HEK293T (cell line): ENCODE measurements at regions not wholly inside any gene's neighbourhood (a gene's known extent, or its start where the extent isn't known, plus 50 kb on each side); places are given as distances from the start of the nearest gene placed in this dataset.

Experiments
- CTCF ChIA-PET: fragments of 350-600 bp; formaldehyde crosslinking; extraction: SDS; loops from one replicate; lab custom pipeline; 2021; ENCODE audit warnings: antibody characterized with exemption, inconsistent platforms; lab: Yijun Ruan, JAX
- POLR2A ChIA-PET: fragments of 350-600 bp; formaldehyde crosslinking; extraction: SDS; loops from one replicate; lab custom pipeline; 2020; ENCODE audit warnings: antibody characterized with exemption, inconsistent platforms; lab: Yijun Ruan, JAX
- DNase-seq: peaks from one replicate; pipeline ENCODE4 v3.0.0; 2012; ENCODE audit warnings: mixed read lengths; ENCODE audit errors: extremely low spot score
- ARNT ChIP-seq: fragments of 450-650 bp; IDR thresholded peaks from 2 replicates; pipeline ENCODE4 v1.6.1; 2017; ENCODE audit warnings: mild to moderate bottlenecking
- BHLHE40 ChIP-seq: fragments of 450-650 bp; IDR thresholded peaks from 2 replicates; pipeline ENCODE4 v1.6.1; 2016; ENCODE audit warnings: mild to moderate bottlenecking, moderate library complexity, borderline replicate concordance
- CTBP1 ChIP-seq: fragments of 450-650 bp; IDR thresholded peaks from 2 replicates; pipeline ENCODE4 v1.6.1; 2016; ENCODE audit warnings: borderline replicate concordance
- ELF4 ChIP-seq: fragments of 450-650 bp; IDR thresholded peaks from 2 replicates; pipeline ENCODE4 v1.6.1; 2017; ENCODE audit warnings: antibody characterized with exemption
- FOXA1 ChIP-seq: fragments of 450-650 bp; IDR thresholded peaks from 2 replicates; pipeline ENCODE4 v1.6.1; 2016; ENCODE audit warnings: mild to moderate bottlenecking
- FOXK2 ChIP-seq: fragments of 450-650 bp; IDR thresholded peaks from 2 replicates; pipeline ENCODE4 v1.6.1; 2016; ENCODE audit warnings: mild to moderate bottlenecking
- FOXM1 ChIP-seq: fragments of 450-650 bp; IDR thresholded peaks from 2 replicates; pipeline ENCODE4 v1.6.1; 2017; ENCODE audit warnings: mild to moderate bottlenecking, borderline replicate concordance
- HDGF ChIP-seq: fragments of 450-650 bp; IDR thresholded peaks from 2 replicates; pipeline ENCODE4 v1.6.1; 2017; ENCODE audit warnings: antibody characterized with exemption, borderline replicate concordance
- L3MBTL2 ChIP-seq: fragments of 450-650 bp; conservative IDR thresholded peaks from 2 replicates; pipeline ENCODE4 v1.6.1; 2016; ENCODE audit warnings: mild to moderate bottlenecking
- LEF1 ChIP-seq: fragments of 450-650 bp; IDR thresholded peaks from 2 replicates; pipeline ENCODE4 v1.6.1; 2017; ENCODE audit warnings: mild to moderate bottlenecking, borderline replicate concordance
- NFRKB ChIP-seq: fragments of 450-650 bp; IDR thresholded peaks from 2 replicates; pipeline ENCODE4 v1.6.1; 2016; ENCODE audit warnings: mild to moderate bottlenecking, moderate library complexity
- PKNOX1 ChIP-seq: fragments of 450-650 bp; IDR thresholded peaks from 2 replicates; pipeline ENCODE4 v1.6.1; 2016
- SP1 ChIP-seq: fragments of 450-650 bp; IDR thresholded peaks from 2 replicates; pipeline ENCODE4 v1.6.1; 2017
- SUZ12 ChIP-seq: fragments of 450-650 bp; IDR thresholded peaks from 2 replicates; pipeline ENCODE4 v1.6.1; 2016; ENCODE audit warnings: mild to moderate bottlenecking
- TARDBP ChIP-seq: fragments of 450-650 bp; IDR thresholded peaks from 2 replicates; pipeline ENCODE4 v1.6.1; 2016
- ZNF384 ChIP-seq: fragments of 450-650 bp; IDR thresholded peaks from 2 replicates; pipeline ENCODE4 v1.6.1; 2016

- no peak for DNase-seq
- CTCF ChIA-PET = no interaction called here
- TF ChIP-seq BHLHE40 = no peak
- TF ChIP-seq CTBP1 = no peak
- TF ChIP-seq ARNT = no peak
- no peak for TF ChIP-seq FOXM1
- no peak for TF ChIP-seq L3MBTL2
- no peak for TF ChIP-seq SUZ12
- TF ChIP-seq ELF4 = no peak
- TF ChIP-seq ZNF384 = no peak
- POLR2A ChIA-PET = no interaction called here
These were observed 169.0 kb downstream of the AASDHPPT start for GRCh38 chr11:106246495-106246894.

GRCh38 chr11:106249617-106250239 lies 172.3 kb downstream of the AASDHPPT start:
- no peak for TF ChIP-seq TARDBP
- TF ChIP-seq FOXM1 = no peak
- no peak for TF ChIP-seq FOXA1
- TF ChIP-seq CTBP1 = no peak
- TF ChIP-seq ARNT = no peak
- TF ChIP-seq L3MBTL2 = no peak
- TF ChIP-seq ELF4 = no peak
- DNase-seq = no peak
- CTCF ChIA-PET = no interaction called here
- POLR2A ChIA-PET = no interaction called here

- ChIA-PET POLR2A (no interaction called here), CTCF (no interaction called here)
- TF ChIP-seq FOXA1 (no peak), BHLHE40 (no peak), PKNOX1 (no peak), SP1 (no peak)
- DNase-seq = no peak
These were observed 185.4 kb downstream of the AASDHPPT start for GRCh38 chr11:106262852-106263251.

GRCh38 chr11:106263527-106263926 lies 186.1 kb downstream of the AASDHPPT start:
- no peak for TF ChIP-seq FOXM1
- no peak for TF ChIP-seq SUZ12
- TF ChIP-seq L3MBTL2 = no peak
- TF ChIP-seq FOXA1 = no peak
- no peak for TF ChIP-seq LEF1
- TF ChIP-seq ARNT = no peak
- TF ChIP-seq NFRKB = no peak
- TF ChIP-seq ZNF384 = no peak
- no peak for TF ChIP-seq HDGF
- no peak for TF ChIP-seq PKNOX1
- TF ChIP-seq FOXK2 = no peak
- no peak for TF ChIP-seq CTBP1
- no peak for TF ChIP-seq ELF4
- TF ChIP-seq BHLHE40 = no peak
- no peak for TF ChIP-seq SP1
- TF ChIP-seq TARDBP = no peak
- no peak for DNase-seq
- CTCF ChIA-PET = no interaction called here
- POLR2A ChIA-PET = no interaction called here

GRCh38 chr11:106271086-106271485 lies 193.6 kb downstream of the AASDHPPT start:
- no peak for DNase-seq
- TF ChIP-seq FOXK2 (no peak), SUZ12 (no peak), HDGF (no peak), FOXA1 (no peak), SP1 (no peak), TARDBP (no peak), NFRKB (no peak), CTBP1 (no peak), ARNT (no peak), PKNOX1 (no peak), ELF4 (no peak), FOXM1 (no peak), BHLHE40 (no peak), ZNF384 (no peak), LEF1 (no peak), L3MBTL2 (no peak)
- ChIA-PET CTCF (no interaction called here), POLR2A (no interaction called here)

GRCh38 chr11:106271686-106272085 lies 194.2 kb downstream of the AASDHPPT start:
- TF ChIP-seq FOXK2 (no peak), L3MBTL2 (no peak), FOXA1 (no peak), SP1 (no peak), PKNOX1 (no peak)
- ChIA-PET CTCF (no interaction called here), POLR2A (no interaction called here)
- DNase-seq = no peak
